ENCODE measurements at regions not wholly inside any gene's neighbourhood (a gene's known extent, or its start where the extent isn't known, plus 50 kb on each side); places are given as distances from the start of the nearest gene placed in this dataset.

- TF ChIP-seq, protein P1, sequence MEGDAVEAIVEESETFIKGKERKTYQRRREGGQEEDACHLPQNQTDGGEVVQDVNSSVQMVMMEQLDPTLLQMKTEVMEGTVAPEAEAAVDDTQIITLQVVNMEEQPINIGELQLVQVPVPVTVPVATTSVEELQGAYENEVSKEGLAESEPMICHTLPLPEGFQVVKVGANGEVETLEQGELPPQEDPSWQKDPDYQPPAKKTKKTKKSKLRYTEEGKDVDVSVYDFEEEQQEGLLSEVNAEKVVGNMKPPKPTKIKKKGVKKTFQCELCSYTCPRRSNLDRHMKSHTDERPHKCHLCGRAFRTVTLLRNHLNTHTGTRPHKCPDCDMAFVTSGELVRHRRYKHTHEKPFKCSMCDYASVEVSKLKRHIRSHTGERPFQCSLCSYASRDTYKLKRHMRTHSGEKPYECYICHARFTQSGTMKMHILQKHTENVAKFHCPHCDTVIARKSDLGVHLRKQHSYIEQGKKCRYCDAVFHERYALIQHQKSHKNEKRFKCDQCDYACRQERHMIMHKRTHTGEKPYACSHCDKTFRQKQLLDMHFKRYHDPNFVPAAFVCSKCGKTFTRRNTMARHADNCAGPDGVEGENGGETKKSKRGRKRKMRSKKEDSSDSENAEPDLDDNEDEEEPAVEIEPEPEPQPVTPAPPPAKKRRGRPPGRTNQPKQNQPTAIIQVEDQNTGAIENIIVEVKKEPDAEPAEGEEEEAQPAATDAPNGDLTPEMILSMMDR (conservative IDR thresholded peaks at IDR 0.05; ENCODE audit: low read length): no peak
- TF ChIP-seq EZH2phosphoT487 (IDR thresholded peaks at IDR 0.05; ENCODE audit: borderline replicate concordance, low read depth, low read length): no peak
These were observed 520.2 kb upstream of the MYT1L start for GRCh38 chr2:2851316-2851715.
